Erythroblast (primary cell): ENCODE measurements at regions not wholly inside any gene's neighbourhood (a gene's known extent, or its start where the extent isn't known, plus 50 kb on each side); places are given as distances from the start of the nearest gene placed in this dataset.

Experiments
- DNase-seq, 2 experiments: peaks; one replicate each; lab custom pipeline; 2025; lab: John Stamatoyannopoulos, UW
- GATA1 ChIP-seq: IDR thresholded peaks from 2 replicates; pipeline ENCODE4 v1.6.1; 2011; ENCODE audit warnings: low read depth, mild to moderate bottlenecking, control low read depth, low read length, moderate library complexity
- POLR2A ChIP-seq: IDR thresholded peaks from 2 replicates; pipeline ENCODE4 v1.6.1; 2011; ENCODE audit warnings: mild to moderate bottlenecking, low read length

- DNase-seq, result no peak
- TF ChIP-seq GATA1, result no peak
- TF ChIP-seq POLR2A, result no peak
Measured at GRCh38 chr12:59890896-59891579, 295.2 kb downstream of the SLC16A7 start.

- no peak for DNase-seq
- TF ChIP-seq GATA1 (no peak), POLR2A (no peak)
Measured at GRCh38 chr12:59895166-59895775, 299.4 kb downstream of the SLC16A7 start.

- no peak for TF ChIP-seq GATA1
- TF ChIP-seq POLR2A, result no peak
- no peak for DNase-seq
Measured at GRCh38 chr12:59904874-59905521, 309.2 kb downstream of the SLC16A7 start.

- TF ChIP-seq GATA1 (no peak), POLR2A (no peak)
- no peak for DNase-seq
Measured at GRCh38 chr12:59911516-59911915, 315.7 kb downstream of the SLC16A7 start.

GRCh38 chr12:59916988-59917387, 321.2 kb downstream of the SLC16A7 start:
- no peak for TF ChIP-seq GATA1
- no peak for TF ChIP-seq POLR2A

GRCh38 chr12:59927032-59927431, 331.2 kb downstream of the SLC16A7 start:
- TF ChIP-seq POLR2A (no peak), GATA1 (no peak)
- DNase-seq, result no peak

More at GRCh38 chr12:59916988-59917387, 321.2 kb downstream of the SLC16A7 start:
- DNase-seq, result no peak

GRCh38 chr12:59928416-59928815, 332.6 kb downstream of the SLC16A7 start:
- TF ChIP-seq GATA1 (no peak), POLR2A (no peak)
- no peak for DNase-seq

- TF ChIP-seq POLR2A (no peak), GATA1 (no peak)
- DNase-seq, result no peak
Measured at GRCh38 chr12:59929110-59929509, 333.3 kb downstream of the SLC16A7 start.

GRCh38 chr12:59934486-59934885, 338.7 kb downstream of the SLC16A7 start:
- TF ChIP-seq POLR2A (no peak), GATA1 (no peak)

GRCh38 chr12:59936534-59936933, 340.7 kb downstream of the SLC16A7 start:
- DNase-seq, result no peak
- TF ChIP-seq POLR2A (no peak), GATA1 (no peak)

More at GRCh38 chr12:59934486-59934885, 338.7 kb downstream of the SLC16A7 start:
- no peak for DNase-seq

- DNase-seq, result no peak
- no peak for TF ChIP-seq GATA1
- TF ChIP-seq POLR2A, result no peak
Measured at GRCh38 chr12:59937148-59937547, 341.3 kb downstream of the SLC16A7 start.

GRCh38 chr12:59938190-59938962, 342.5 kb downstream of the SLC16A7 start:
- TF ChIP-seq GATA1 (no peak), POLR2A (no peak)
- no peak for DNase-seq

- TF ChIP-seq GATA1, result no peak
- TF ChIP-seq POLR2A, result no peak
- DNase-seq, result no peak
Measured at GRCh38 chr12:59940631-59941342, 345.0 kb downstream of the SLC16A7 start.

- no peak for DNase-seq
- TF ChIP-seq GATA1 (no peak), POLR2A (no peak)
Measured at GRCh38 chr12:59941461-59941860, 345.6 kb downstream of the SLC16A7 start.
